ENCODE measurements at regions not wholly inside any gene's neighbourhood (a gene's known extent, or its start where the extent isn't known, plus 50 kb on each side); places are given as distances from the start of the nearest gene placed in this dataset.

DNA sequence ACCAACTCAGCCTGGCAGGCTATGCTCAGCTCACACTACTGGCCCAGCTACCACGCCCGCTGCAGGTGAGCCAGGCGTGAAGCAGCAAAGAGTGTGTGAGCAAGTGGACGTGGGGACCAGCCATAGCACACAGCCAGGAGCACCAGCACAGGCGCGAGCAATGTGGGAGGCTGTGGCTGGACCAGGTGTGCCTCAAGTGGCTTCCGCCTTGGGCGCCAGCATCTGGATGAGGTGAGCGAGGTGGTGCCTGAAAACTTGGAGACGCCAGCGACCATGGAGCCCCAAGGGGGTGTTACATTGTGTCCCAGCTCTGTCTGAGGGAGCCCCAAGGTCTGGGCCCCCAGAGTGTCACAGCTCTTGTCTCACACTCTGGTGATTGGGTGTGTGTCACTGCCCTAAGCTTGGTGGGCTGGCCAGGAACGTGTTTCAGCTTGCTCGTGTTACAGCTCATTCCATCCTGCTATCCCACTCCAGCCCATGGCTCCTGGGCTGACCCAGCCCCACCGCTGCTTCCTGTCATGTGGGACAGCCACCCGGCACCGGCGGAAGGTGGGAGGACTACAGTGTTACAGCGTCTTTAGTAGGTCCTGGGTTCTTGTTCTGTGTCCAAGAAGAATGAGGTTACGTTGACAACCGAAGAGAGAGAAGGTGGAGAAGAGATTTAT is 508.0 kb upstream of the MMS22L start:
- Histone ChIP-seq H3K9me3 (replicated peaks in 1 of 11) (peaks cover 4 to 21% (median 7%) of the 10 kb centered on the region in 11 experiments; a peak in 15 of 22 replicates), H3K27me3 (no peaks in the 10 kb centered on the region), H3K4me3 (no peak overlapping the region), H3K27ac (no peak overlapping the region), H3K9ac (no peak overlapping the region), H3K4me1 (no peaks in the 10 kb centered on the region), H4K20me1 (no peaks in the 10 kb centered on the region), H3K4me2 (no peak overlapping the region), H3K36me3 (no peaks in the 10 kb centered on the region)
- no peak for TF ChIP-seq Cebpa-rat (IDR thresholded peaks at IDR 0.05)

GRCh38 chr6:97805596-97805995 is 522.6 kb upstream of the MMS22L start:
- Histone ChIP-seq H3K4me3 (no peak overlapping the region), H4K20me1 (no peaks in the 10 kb centered on the region), H3K4me2 (no peak overlapping the region), H3K4me1 (no peaks in the 10 kb centered on the region), H3K9me3 (replicated peaks in 1 of 11) (no peaks in the 10 kb centered on the region), H3K27ac (no peak overlapping the region), H3K36me3 (no peaks in the 10 kb centered on the region), H3K9ac (no peak overlapping the region), H3K27me3 (no peaks in the 10 kb centered on the region)
- TF ChIP-seq Cebpa-rat (IDR thresholded peaks at IDR 0.05) = no peak

DNA sequence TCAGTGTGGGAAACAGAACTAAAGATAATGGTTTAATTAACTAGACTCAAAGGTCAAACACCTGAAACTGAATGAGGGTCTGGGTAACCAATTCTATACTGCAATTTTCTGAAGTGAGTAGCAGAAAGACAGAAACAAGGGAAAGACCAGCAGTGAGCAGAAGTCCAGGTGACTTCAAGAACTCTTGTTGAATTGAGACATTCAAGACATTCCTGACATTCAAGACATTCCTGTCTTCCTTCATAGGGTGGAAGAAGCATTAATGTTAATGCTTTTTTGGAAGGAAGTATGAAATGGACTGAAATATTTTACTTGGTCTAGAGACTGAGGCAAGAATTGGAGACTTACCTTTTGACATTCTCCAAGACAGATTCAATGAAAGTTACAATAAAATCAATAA is 529.9 kb upstream of the MMS22L start:
- H3K4me2 ChIP-seq = no peak overlapping the region
- H3K27ac ChIP-seq = no peak overlapping the region
- H3K4me3 ChIP-seq = no peak overlapping the region
- H3K36me3 ChIP-seq = no peaks in the 10 kb centered on the region
- peaks cover 0 to 6% (median 0%) of the 10 kb centered on the region in 10 experiments; a peak in 2 of 20 replicates for H3K4me1 ChIP-seq
- TF ChIP-seq Cebpa-rat (IDR thresholded peaks at IDR 0.05) = no peak
- H3K9ac ChIP-seq = no peak overlapping the region
- no peaks in the 10 kb centered on the region for H3K27me3 ChIP-seq
- no peaks in the 10 kb centered on the region for H4K20me1 ChIP-seq
- no peaks in the 10 kb centered on the region for H3K9me3 ChIP-seq (replicated peaks in 1 of 11)

DNA sequence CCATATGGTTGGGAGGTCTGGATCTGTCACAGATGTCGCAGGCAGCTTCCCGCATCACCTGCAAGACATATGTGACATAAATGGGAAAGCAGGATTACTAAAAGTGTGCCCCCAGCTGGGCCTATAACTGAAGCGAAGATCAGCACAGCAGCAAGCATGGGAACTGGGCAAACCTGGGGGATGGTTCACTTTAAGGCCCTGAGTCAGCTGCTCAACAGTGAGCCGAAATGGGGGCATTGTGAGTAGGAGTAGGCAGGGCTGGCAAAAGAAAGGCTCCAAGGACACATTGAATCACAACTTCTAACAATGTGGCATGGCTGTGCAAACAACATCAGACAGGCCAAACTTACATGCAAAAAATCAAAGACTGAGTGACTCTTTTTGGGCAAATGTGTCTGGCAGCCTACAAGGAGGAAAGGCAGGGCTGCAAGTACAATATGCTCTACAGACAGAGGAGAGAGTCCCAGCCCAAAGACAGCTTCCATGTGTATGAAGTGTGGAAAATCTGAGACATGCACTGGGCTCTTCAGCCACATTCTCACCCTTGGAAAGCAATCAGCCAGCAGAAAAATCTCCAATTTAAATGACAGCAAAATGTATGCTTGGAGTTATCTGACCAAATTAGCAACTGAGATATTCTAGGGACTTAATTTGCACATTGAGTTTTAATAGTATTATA is 531.0 kb upstream of the MMS22L start:
- H3K9ac ChIP-seq = no peak overlapping the region
- no peak for TF ChIP-seq Cebpa-rat (IDR thresholded peaks at IDR 0.05)
- no peak overlapping the region for H3K27ac ChIP-seq

DNA sequence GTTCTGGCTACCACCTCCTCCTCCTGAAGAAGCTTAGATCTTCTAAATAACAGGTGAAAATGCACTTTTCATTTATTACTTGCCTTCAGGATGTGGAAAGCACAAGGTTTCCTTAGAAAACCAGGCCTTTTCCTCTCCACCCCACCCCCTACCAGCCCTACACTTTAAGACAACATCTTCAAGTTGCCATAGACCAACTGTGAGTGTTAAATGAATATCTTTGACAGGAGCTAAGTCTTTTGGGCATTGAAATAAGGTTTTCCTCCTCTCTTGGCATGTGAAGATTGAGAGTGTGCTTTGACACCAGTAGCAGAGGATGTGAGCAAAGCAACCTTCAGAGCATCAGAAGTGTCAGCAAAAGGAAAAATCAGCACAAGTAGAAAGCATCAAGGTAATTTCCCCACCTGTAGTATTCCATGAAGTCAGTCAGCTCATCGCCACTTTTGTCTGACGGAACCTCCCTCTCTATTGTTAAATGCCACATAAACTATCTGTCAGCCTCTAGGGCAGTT is 532.3 kb upstream of the MMS22L start:
- Histone ChIP-seq H3K4me2 (no peak overlapping the region), H4K20me1 (no peaks in the 10 kb centered on the region), H3K4me1 (peaks cover 0 to 6% (median 0%) of the 10 kb centered on the region in 10 experiments; a peak in 2 of 20 replicates)

More for the DNA sequence above, 531.0 kb upstream of the MMS22L start:
- H3K9me3 ChIP-seq (replicated peaks in 1 of 11) = no peaks in the 10 kb centered on the region
- H4K20me1 ChIP-seq = no peaks in the 10 kb centered on the region
- no peak overlapping the region for H3K4me3 ChIP-seq
- no peaks in the 10 kb centered on the region for H3K36me3 ChIP-seq
- H3K27me3 ChIP-seq = no peaks in the 10 kb centered on the region
- no peak overlapping the region for H3K4me2 ChIP-seq
- peaks cover 0 to 6% (median 0%) of the 10 kb centered on the region in 10 experiments; a peak in 2 of 20 replicates for H3K4me1 ChIP-seq

GRCh38 chr6:97816526-97816925 is 533.5 kb upstream of the MMS22L start:
- Histone ChIP-seq H4K20me1 (no peaks in the 10 kb centered on the region), H3K27ac (no peak overlapping the region), H3K36me3 (no peaks in the 10 kb centered on the region), H3K9ac (no peak overlapping the region), H3K4me2 (no peak overlapping the region), H3K4me3 (no peak overlapping the region), H3K27me3 (no peaks in the 10 kb centered on the region), H3K4me1 (peaks cover 0 to 6% (median 0%) of the 10 kb centered on the region in 10 experiments; a peak in 2 of 20 replicates), H3K9me3 (replicated peaks in 1 of 11) (no peaks in the 10 kb centered on the region)
- no peak for TF ChIP-seq Cebpa-rat (IDR thresholded peaks at IDR 0.05)

More for the DNA sequence above, 532.3 kb upstream of the MMS22L start:
- no peak for TF ChIP-seq Cebpa-rat (IDR thresholded peaks at IDR 0.05)
- Histone ChIP-seq H3K27ac (no peak overlapping the region), H3K9me3 (replicated peaks in 1 of 11) (no peaks in the 10 kb centered on the region), H3K4me3 (no peak overlapping the region), H3K9ac (no peak overlapping the region), H3K36me3 (no peaks in the 10 kb centered on the region), H3K27me3 (no peaks in the 10 kb centered on the region)

GRCh38 chr6:97819710-97820109 is 536.7 kb upstream of the MMS22L start:
- no peaks in the 10 kb centered on the region for H3K36me3 ChIP-seq

DNA sequence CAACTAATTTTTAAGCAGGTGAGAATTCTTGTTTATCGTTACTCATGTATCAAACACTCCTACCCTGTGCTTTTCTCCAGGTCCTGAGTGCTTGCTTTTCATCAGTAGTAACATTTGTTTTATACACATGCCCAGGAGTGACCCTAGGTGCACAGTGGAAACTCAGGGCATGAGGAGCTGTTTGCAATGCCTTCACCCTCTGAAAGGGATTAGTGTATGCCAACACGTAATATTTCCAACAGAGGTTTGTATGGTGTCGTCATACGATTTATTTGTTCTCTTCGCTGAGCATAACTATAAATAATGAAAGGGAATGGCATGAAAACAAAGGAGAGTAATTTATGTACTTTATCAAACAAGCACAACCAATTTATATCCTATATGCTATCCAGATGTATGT is 537.4 kb upstream of the MMS22L start:
- no peak overlapping the region for H3K9ac ChIP-seq
- H3K4me3 ChIP-seq = no peak overlapping the region
- H3K36me3 ChIP-seq = no peaks in the 10 kb centered on the region
- H3K27me3 ChIP-seq = no peaks in the 10 kb centered on the region
- H4K20me1 ChIP-seq = no peaks in the 10 kb centered on the region
- TF ChIP-seq Cebpa-rat (IDR thresholded peaks at IDR 0.05) = no peak
- no peak overlapping the region for H3K27ac ChIP-seq
- peaks cover 0 to 6% (median 0%) of the 10 kb centered on the region in 10 experiments; a peak in 2 of 20 replicates for H3K4me1 ChIP-seq
- H3K9me3 ChIP-seq (replicated peaks in 1 of 11) = no peaks in the 10 kb centered on the region
- no peak overlapping the region for H3K4me2 ChIP-seq

More at GRCh38 chr6:97819710-97820109, 536.7 kb upstream of the MMS22L start:
- Histone ChIP-seq H3K27me3 (no peaks in the 10 kb centered on the region), H4K20me1 (no peaks in the 10 kb centered on the region), H3K27ac (no peak overlapping the region), H3K9me3 (replicated peaks in 1 of 11) (no peaks in the 10 kb centered on the region), H3K4me3 (no peak overlapping the region), H3K4me1 (peaks cover 0 to 6% (median 0%) of the 10 kb centered on the region in 10 experiments; a peak in 2 of 20 replicates), H3K4me2 (no peak overlapping the region), H3K9ac (no peak overlapping the region)
- no peak for TF ChIP-seq Cebpa-rat (IDR thresholded peaks at IDR 0.05)

- Histone ChIP-seq H3K4me1 (no peaks in the 10 kb centered on the region), H3K4me2 (no peak overlapping the region), H3K4me3 (no peak overlapping the region), H4K20me1 (no peaks in the 10 kb centered on the region), H3K27me3 (no peaks in the 10 kb centered on the region), H3K36me3 (no peaks in the 10 kb centered on the region), H3K27ac (no peak overlapping the region), H3K9ac (no peak overlapping the region), H3K9me3 (replicated peaks in 1 of 11) (no peaks in the 10 kb centered on the region)
- TF ChIP-seq Cebpa-rat (IDR thresholded peaks at IDR 0.05) = no peak
Observed at GRCh38 chr6:97822632-97823031, 539.6 kb upstream of the MMS22L start.

Measured in BLaER1 treated with 17β-estradiol and CSF1 and Interleukin-3, amounts not matched to agents 10 nM and 100 nM (cell line).